IMR-90 (cell line): ENCODE measurements at regions not wholly inside any gene's neighbourhood (a gene's known extent, or its start where the extent isn't known, plus 50 kb on each side); places are given as distances from the start of the nearest gene placed in this dataset.

ENCODE experiments used
- POLR2A ChIP-seq: IDR thresholded peaks from 2 replicates; pipeline ENCODE4 v1.6.1; 2012; ENCODE audit warnings: mild to moderate bottlenecking, low read depth, low read length
- RFX5 ChIP-seq: IDR thresholded peaks from 2 replicates; pipeline ENCODE4 v1.8.0; 2012; ENCODE audit warnings: low read depth, mild to moderate bottlenecking, low read length, moderate library complexity

DNA sequence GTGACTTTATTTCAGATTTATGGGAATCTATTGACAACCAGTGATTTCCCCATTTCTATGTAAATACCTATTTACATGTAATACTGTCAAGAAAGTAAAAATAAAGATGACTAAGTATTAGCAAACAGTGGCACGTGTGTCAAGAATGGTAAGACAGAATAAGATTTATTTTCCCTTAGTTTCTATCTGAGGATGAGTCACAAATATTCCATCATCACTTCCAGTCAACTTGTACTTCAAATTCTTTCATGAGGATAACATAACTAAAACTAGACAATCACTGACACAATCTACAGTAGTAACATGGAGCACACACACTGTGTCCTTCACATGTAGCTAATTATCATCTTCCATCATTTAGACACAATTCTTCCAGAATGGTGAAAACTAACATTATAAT, 625.3 kb upstream of the PCDH7 start:
- no peak for TF ChIP-seq POLR2A
- TF ChIP-seq RFX5 = no peak
